Natural killer cell (primary cell): ENCODE measurements at regions not wholly inside any gene's neighbourhood (a gene's known extent, or its start where the extent isn't known, plus 50 kb on each side); places are given as distances from the start of the nearest gene placed in this dataset.
"Not testable (repeated sequence)": the region's sequence is repeated elsewhere in the genome, so short reads cannot be mapped to it uniquely, and the experiment has no call there.

ENCODE experiments used
- ATAC-seq, 3 donors: fragments of 150-1000 bp in 2 of 3; fragments of 200-7000 bp in 1 of 3; cut with Tn5 transposase; 1 replicate in 1 of 3; 2 replicates in 2 of 3; pipeline ENCODE4 v1.10.0; 2021; ENCODE audit warnings: mild to moderate bottlenecking in 2 of 3, moderate library complexity in 2 of 3
- DNase-seq, 2 donors: peaks; one replicate each; pipeline versions ENCODE4 v3.0.0 to v3.0.0-alpha.2; 2013 to 2021; ENCODE audit warnings: mixed read lengths in 1 of 2
- H3K27ac ChIP-seq: one replicate; pipeline ENCODE4 v1.5.1; 2013; ENCODE audit warnings: mild to moderate bottlenecking, low read length
- H3K27me3 ChIP-seq: one replicate; pipeline ENCODE4 v1.6.1; 2013; ENCODE audit warnings: low read length; ENCODE audit not compliant: control insufficient read depth, insufficient read depth
- H3K36me3 ChIP-seq: one replicate; pipeline ENCODE4 v1.6.1; 2013; ENCODE audit warnings: low read length; ENCODE audit not compliant: control insufficient read depth, insufficient read depth
- H3K4me1 ChIP-seq: one replicate; pipeline ENCODE4 v1.6.1; 2013; ENCODE audit warnings: low read length; ENCODE audit not compliant: control insufficient read depth, insufficient read depth
- H3K4me3 ChIP-seq: one replicate; pipeline ENCODE4 v1.5.1; 2013; ENCODE audit warnings: low read length
- H3K9me3 ChIP-seq: one replicate; pipeline ENCODE4 v1.6.1; 2013; ENCODE audit warnings: low read length; ENCODE audit not compliant: control insufficient read depth, insufficient read depth
- H3K27ac Mint-ChIP-seq, 2 donors: one replicate each; pipeline ENCODE4 v1.8.0; 2022; ENCODE audit warnings: mild to moderate bottlenecking in 2 of 2, mixed read lengths in 2 of 2, moderate library complexity in 1 of 2
- H3K27me3 Mint-ChIP-seq, 2 donors: one replicate each; pipeline ENCODE4 v1.8.0; 2022; ENCODE audit warnings: low read depth in 2 of 2, mixed read lengths in 2 of 2
- H3K36me3 Mint-ChIP-seq: one replicate; pipeline ENCODE4 v1.8.0; 2022; ENCODE audit warnings: mixed read lengths
- H3K4me1 Mint-ChIP-seq, 2 donors: one replicate each; pipeline ENCODE4 v1.8.0; 2022; ENCODE audit warnings: mixed read lengths in 2 of 2
- H3K4me3 Mint-ChIP-seq: one replicate; pipeline ENCODE4 v1.8.0; 2022; ENCODE audit warnings: mild to moderate bottlenecking, moderate library complexity, mixed read lengths
- H3K9me3 Mint-ChIP-seq, 2 donors: one replicate each; pipeline ENCODE4 v1.8.0; 2022; ENCODE audit warnings: mixed read lengths in 2 of 2
- WGBS: methylation state at CpG from one replicate; pipeline ENCODE4 v1.1.7; 2013; ENCODE audit warnings: missing lambda C conversion rate; ENCODE audit not compliant: insufficient coverage; 5-methylcytosine and 5-hydroxymethylcytosine counted together
- intact Hi-C: fragments of 100-400 bp; cut with micrococcal nuclease; formaldehyde crosslinking; loops from one replicate; pipeline ENCODE4 v1.14.2; 2022
- TF ChIP-seq, protein P1 (sequence below): fragments of 200-600 bp; IDR thresholded peaks from one replicate; pipeline ENCODE4 v1.8.0; 2022; ENCODE audit warnings: antibody characterized with exemption

- H3K27ac ChIP-seq = no peak overlapping the region
- Mint-ChIP-seq H3K4me3 (no peak overlapping the region), H3K27ac (no peak overlapping the region), H3K36me3 (no peaks in the 10 kb centered on the region), H3K9me3 (no peaks in the 10 kb centered on the region), H3K27me3 (no peaks in the 10 kb centered on the region), H3K4me1 (no peaks in the 10 kb centered on the region)
- H3K9me3 ChIP-seq = peaks cover 21% of the 10 kb centered on the region
- 69% methylated on average over 5 of the region's 5 CpGs for WGBS
- H3K4me3 ChIP-seq = no peak overlapping the region
- H3K27me3 ChIP-seq = no peaks in the 10 kb centered on the region
- intact Hi-C loops = loop anchor here (2.0 to 10.0 kb wide), 3 partner anchors 23 to 63 kb away; no protein-coding TSS in a partner anchor
- no peaks in the 10 kb centered on the region for H3K4me1 ChIP-seq
- ATAC-seq = peak in 1 of 3 donors; percentile 34
- DNase-seq = peak; percentile 17 to 76
- TF ChIP-seq, protein P1, sequence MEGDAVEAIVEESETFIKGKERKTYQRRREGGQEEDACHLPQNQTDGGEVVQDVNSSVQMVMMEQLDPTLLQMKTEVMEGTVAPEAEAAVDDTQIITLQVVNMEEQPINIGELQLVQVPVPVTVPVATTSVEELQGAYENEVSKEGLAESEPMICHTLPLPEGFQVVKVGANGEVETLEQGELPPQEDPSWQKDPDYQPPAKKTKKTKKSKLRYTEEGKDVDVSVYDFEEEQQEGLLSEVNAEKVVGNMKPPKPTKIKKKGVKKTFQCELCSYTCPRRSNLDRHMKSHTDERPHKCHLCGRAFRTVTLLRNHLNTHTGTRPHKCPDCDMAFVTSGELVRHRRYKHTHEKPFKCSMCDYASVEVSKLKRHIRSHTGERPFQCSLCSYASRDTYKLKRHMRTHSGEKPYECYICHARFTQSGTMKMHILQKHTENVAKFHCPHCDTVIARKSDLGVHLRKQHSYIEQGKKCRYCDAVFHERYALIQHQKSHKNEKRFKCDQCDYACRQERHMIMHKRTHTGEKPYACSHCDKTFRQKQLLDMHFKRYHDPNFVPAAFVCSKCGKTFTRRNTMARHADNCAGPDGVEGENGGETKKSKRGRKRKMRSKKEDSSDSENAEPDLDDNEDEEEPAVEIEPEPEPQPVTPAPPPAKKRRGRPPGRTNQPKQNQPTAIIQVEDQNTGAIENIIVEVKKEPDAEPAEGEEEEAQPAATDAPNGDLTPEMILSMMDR = no peak
- H3K36me3 ChIP-seq = no peaks in the 10 kb centered on the region
These were observed 199.5 kb downstream of the GOLGA6L6 start for GRCh38 chr15:20341901-20342600.

- Mint-ChIP-seq H3K36me3 (no peaks in the 10 kb centered on the region), H3K4me1 (no peaks in the 10 kb centered on the region), H3K27me3 (no peaks in the 10 kb centered on the region), H3K27ac (no peak overlapping the region), H3K9me3 (no peaks in the 10 kb centered on the region), H3K4me3 (no peak overlapping the region)
- 77% methylated on average over 7 of the region's 7 CpGs for WGBS
- Histone ChIP-seq H3K4me1 (no peaks in the 10 kb centered on the region), H3K9me3 (peaks cover 14% of the 10 kb centered on the region), H3K27me3 (no peaks in the 10 kb centered on the region), H3K4me3 (no peak overlapping the region), H3K27ac (no peak overlapping the region), H3K36me3 (no peaks in the 10 kb centered on the region)
- intact Hi-C loops = loop anchor here (5.0 to 10.0 kb wide), 2 partner anchors 59 to 64 kb away; no protein-coding TSS in a partner anchor
- TF ChIP-seq, protein P1 = no peak
- DNase-seq = peak; percentile 38 to 77
- peak in 2 of 3 donors; percentile 12 to 35 for ATAC-seq
These were observed 200.5 kb downstream of the GOLGA6L6 start for GRCh38 chr15:20340931-20341661.

DNA sequence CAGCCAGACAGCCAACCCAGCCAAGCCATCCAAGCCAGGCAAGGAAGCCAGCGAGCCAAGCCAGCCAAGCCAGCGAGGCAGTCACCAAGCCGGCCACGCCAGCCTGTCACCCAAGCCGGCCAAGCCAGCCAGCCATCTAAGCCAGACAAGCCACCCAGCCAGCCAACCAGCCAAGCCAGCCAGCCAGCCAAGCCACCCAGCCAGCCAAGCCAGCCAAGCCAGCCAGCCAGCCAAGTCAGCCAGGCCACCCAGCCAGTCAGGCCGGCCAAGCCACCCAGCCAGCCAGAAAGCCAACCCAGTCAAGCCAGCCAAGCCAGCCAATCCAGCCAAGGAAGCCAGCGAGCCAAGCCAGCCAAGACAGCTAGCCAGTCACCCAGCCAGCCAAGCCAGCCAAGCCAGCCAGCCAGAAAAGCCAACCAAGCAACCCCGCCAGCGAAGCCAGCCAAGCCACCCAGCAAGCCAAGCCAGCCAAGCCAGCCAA is 201.2 kb downstream of the GOLGA6L6 start:
- Mint-ChIP-seq H3K9me3 (no peaks in the 10 kb centered on the region), H3K36me3 (no peaks in the 10 kb centered on the region), H3K4me3 (no peak overlapping the region), H3K4me1 (no peaks in the 10 kb centered on the region), H3K27me3 (no peaks in the 10 kb centered on the region), H3K27ac (no peak overlapping the region)
- Histone ChIP-seq H3K36me3 (no peaks in the 10 kb centered on the region), H3K9me3 (peaks cover 14% of the 10 kb centered on the region), H3K4me1 (no peaks in the 10 kb centered on the region), H3K4me3 (no peak overlapping the region), H3K27ac (no peak overlapping the region), H3K27me3 (no peaks in the 10 kb centered on the region)
- 87% methylated on average over 9 of the region's 9 CpGs for WGBS
- TF ChIP-seq, protein P1 = no peak
- ATAC-seq (peak in 1 of 3 donors; percentile 21), DNase-seq (peak; percentile 3 to 60)
- intact Hi-C loops = loop anchor here (5.0 to 10.0 kb wide), 2 partner anchors 58 to 64 kb away; no protein-coding TSS in a partner anchor

GRCh38 chr15:20339086-20339791 is 202.4 kb downstream of the GOLGA6L6 start:
- intact Hi-C loops, ATAC-seq, H3K4me3 Mint-ChIP-seq, H3K27ac ChIP-seq, H3K27me3 ChIP-seq, H3K9me3 Mint-ChIP-seq, H3K27me3 Mint-ChIP-seq, H3K27ac Mint-ChIP-seq, H3K4me1 ChIP-seq, H3K4me1 Mint-ChIP-seq, H3K36me3 ChIP-seq, H3K36me3 Mint-ChIP-seq, H3K4me3 ChIP-seq: not testable (repeated sequence)
- WGBS = 79% methylated on average over 17 of the region's 17 CpGs
- peaks cover 14% of the 10 kb centered on the region for H3K9me3 ChIP-seq
- DNase-seq = peak in 1 of 2 donors; percentile 4

- H3K27me3 ChIP-seq, H3K4me1 Mint-ChIP-seq, H3K36me3 Mint-ChIP-seq, H3K27me3 Mint-ChIP-seq, H3K9me3 Mint-ChIP-seq, H3K27ac ChIP-seq, H3K4me1 ChIP-seq, H3K27ac Mint-ChIP-seq, H3K36me3 ChIP-seq, ATAC-seq, H3K4me3 ChIP-seq, DNase-seq, H3K4me3 Mint-ChIP-seq, intact Hi-C loops: not testable (repeated sequence)
- WGBS = 87% methylated on average over 13 of the region's 13 CpGs
- peaks cover 14% of the 10 kb centered on the region for H3K9me3 ChIP-seq
These were observed 202.9 kb downstream of the GOLGA6L6 start for GRCh38 chr15:20338671-20339070.
